GM21528 (cell line): ENCODE measurements at regions not wholly inside any gene's neighbourhood (a gene's known extent, or its start where the extent isn't known, plus 50 kb on each side); places are given as distances from the start of the nearest gene placed in this dataset.
"Not testable (repeated sequence)": the region's sequence is repeated elsewhere in the genome, so short reads cannot be mapped to it uniquely, and the experiment has no call there.

Experiments
- ATAC-seq: cut with Tn5 transposase; IDR thresholded peaks from one replicate; pipeline ENCODE4 v1.9.1; 2021; ENCODE audit warnings: mild to moderate bottlenecking, moderate library complexity; ENCODE audit not compliant: unreplicated experiment, low FRiP score

DNA sequence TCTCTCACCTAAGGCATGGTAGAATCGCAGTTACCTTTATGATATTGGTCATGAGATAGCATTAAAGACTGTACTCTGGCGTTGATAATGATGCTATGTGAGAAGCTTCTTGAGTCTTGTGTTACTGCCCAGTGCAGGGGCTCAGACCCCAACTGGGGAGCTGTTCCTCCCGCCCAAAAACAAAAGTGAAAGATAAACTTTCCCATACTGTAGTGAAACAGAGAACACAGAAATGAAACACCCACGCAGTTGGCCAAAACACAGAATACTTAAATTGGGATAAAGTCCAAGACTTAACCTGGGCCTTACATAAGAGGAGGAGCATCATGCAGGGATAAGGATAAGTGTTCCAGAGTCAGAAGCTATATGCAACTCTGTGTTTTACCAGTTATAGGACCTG, 130.6 kb downstream of the HHIPL2 start:
- no peak for ATAC-seq

DNA sequence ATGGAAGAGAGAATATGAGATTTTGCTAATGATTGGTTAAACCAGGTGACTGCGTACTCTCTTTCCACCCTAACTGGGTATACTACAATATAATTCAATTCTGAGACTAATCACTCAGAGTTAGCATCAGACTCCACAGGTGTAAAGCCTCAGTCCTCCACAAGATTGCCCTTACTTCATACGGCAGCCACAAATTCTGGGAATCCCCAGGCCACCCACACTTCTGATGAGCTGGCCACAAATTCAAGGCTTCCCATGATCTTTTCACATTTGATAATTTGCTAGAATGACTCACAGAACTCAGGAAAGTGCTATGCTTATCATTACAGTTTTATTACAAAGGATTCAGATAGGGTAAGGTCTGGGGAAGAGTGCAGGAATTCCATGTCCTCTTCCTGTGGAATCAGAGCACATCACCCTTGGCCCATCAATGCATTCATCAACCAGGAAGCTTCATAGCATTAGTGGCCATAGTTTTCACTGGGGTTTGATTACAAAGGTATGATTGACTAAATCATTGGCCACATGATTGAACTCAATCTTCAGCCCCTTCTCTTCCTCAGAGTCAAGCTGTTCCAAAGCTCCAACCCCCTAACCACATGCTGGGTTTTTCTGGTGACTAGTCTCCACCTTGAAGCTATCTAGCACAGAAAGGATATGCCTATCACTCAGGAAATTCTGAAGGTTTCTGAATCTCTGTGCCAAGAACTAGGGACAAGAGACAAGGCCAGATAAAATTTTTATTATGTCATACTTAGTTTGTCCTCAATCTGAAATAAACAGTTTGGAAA, 131.7 kb downstream of the HHIPL2 start:
- ATAC-seq: no peak

DNA sequence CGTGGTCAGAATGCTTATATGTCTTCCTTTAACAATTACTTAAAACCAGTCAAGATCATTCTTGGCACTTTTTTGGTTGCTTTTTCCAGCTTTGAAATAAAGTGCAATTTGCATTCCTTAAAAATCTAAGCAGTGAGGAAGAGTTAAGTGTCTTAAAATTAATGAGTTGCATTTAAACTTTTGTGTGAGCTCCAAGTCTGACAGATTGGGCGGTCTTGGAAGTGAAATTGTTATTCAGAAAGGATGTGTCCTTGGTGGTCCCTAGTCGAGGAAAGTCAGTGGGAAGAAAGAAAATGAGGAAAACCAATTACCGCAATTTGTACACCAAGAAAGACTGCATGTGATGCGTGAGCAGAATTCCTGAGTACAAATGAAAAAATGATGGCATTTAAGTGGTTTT, 132.5 kb downstream of the HHIPL2 start:
- ATAC-seq: no peak

DNA sequence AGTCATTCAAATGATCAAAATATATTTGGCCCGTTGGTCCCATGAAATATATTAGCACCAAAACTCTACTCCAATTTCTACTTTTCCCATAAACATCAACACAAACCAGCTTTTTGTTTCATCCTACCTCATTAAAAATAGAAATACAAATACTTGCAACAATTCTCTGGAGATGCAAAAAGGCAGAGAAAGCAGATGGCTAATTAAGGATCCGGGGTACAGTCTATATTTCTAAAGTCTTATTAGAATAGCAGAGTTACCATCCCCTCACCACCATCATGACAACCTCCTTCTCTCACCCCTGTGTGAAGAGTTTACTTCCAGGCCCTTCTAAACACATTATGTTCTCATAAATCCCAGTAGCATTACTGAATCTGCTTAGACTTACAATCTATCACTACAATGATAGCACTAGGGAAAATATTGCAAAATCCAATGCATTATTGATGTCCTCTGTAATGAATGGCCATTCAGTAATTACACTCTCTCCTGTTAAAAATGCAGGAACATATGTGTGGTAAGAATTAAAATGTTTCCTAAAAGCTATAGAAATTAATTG, 133.8 kb downstream of the HHIPL2 start:
- no peak for ATAC-seq

DNA sequence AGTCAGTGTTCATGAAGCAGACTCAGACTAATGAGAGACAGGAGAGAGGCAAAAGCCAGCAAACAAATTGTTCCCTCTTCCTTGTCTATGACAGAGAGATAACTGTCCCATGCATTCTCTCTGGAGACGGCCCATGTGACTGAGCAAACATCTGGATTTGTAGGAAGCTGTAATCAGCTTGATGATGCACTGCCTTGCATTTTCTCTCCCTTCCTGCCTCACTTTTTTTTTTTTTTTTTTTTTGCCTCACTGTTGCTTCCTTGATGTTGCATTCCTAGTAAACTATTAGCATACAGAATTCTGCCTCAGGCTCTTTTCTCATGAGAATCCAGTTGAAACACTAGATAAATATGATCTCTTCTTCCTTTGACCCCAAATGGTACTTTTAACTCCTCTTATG, 134.5 kb downstream of the HHIPL2 start:
- ATAC-seq: no peak

DNA sequence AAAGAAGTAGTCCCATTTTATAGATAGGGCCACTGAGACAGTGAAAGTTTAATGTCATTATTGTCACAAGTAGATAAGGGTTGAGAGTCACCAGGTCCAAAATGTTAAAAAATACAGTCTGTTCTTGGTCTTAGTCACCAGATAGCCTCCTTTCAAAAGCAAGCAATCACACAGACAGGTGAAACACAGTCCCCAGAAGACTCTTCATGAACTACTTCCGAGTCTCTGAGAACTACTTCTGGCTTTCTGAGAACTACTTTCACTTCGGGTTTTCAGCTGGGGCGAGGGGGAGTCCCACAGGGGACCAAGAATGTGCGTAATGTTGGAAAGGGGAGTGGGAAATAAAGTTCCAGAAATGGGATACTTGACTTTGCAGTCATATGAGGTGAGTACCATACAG, 143.2 kb downstream of the HHIPL2 start:
- no peak for ATAC-seq

DNA sequence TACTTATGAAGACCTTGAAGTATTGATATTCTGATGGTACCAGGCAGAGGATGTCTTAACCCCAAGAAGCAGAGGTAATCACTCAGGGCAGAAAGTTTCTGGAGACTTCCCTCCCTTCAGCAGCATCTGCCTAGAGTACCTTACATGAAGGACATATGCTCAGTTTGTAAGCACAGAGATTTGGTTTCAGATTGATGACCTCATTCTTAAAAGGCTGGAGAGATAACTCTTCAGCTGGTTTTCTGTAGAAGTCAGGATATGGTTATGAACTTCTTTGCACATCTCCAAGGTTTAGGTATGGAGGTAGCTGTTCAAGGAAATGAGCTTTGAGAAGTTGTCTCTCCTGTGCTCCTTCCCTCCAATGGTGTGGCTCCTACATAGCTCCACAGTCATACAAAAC, 148.7 kb downstream of the HHIPL2 start:
- ATAC-seq: no peak

DNA sequence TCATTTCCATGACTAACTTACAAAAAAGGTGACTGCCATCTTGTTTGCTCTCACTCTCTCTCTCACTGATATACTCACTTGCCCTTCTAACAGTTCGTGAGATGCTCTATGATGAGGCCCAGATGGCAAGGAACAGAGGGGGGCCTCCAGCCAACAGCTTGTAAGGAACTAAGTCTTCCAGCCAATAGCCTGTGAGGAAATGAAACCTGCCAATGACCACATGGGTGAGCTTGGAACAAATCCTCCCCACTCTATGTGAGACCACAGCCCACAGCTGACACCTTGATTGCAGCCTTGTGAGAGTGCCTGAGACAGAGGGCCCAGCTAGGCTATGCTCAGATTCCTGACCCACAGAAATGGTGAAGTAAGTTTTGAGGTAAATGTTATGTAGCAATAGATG, 153.7 kb downstream of the HHIPL2 start:
- no peak for ATAC-seq

DNA sequence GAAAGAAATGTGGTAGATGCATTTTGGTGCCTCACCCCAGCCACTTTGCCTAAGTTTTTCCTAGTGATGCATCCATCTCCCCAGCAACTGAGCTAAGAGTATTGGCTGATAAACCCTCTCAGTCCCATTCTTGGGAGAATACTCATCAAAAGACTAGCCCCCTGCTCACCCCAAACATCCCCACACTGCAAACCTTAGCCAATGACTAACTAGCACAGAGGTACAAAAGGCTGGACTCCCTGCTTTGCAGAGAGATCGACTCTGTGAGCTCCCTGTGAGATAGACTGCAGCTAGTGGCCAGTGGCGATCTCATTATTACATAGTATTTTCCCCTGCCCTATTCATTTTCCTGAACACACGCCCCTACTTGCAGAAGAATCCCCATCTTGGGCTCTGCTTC, 155.3 kb downstream of the HHIPL2 start:
- ATAC-seq: no peak

DNA sequence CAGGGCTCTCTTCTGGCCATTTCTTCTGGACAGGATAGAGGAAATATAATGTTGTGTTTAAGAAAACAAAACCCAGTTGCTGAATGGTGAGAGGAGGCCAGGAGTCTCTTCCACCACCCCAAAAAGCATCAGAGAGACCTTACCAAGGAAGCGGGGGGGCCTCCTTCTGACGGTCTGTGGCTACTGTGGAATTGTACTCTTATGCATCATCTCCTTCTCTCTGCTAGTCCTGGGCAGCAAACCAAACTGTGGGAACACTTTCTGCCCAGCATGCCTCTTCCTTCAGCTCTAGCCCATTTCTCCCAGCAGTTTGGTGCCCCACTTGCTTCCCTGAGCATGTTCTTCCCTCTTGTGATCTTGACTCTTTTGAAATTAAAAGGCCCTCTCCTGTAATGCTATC, 157.7 kb downstream of the HHIPL2 start:
- ATAC-seq: no peak

DNA sequence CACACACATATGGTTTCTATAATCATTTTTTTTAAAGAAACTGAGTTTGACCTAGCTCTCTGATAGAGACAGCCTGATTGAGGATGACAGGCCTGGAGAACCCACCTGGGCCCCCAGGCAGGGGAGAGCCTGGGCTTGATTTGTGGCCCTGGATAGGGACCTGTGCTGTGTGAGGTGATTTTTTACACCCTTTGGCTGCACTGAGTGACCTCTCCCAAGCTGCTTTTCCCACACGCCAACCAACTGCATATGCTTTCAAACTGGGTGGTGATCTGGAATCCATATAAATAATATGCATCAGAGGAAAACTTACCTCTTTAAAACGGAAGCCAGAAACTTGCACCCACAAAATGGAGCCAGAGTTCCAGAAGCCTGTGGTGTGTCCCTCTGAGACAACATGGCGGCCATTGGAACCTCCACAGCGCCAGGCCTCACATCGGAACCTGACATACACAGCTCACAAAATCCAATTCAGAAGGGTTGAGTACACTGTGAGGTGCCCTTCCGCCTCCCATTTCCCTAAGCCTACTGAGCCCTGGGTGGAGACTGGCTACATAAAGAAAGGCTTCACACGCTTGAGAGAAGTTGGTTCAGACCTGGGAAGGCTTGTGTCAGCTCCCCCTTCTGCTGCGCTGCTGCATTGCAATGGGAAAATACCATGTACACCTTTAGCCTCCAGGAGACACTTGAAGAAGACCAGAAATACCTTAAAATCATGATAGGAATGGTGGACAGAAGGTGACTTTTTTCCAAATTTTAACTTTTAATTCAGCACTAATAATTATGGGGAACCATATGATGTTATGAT, 160.7 kb downstream of the HHIPL2 start:
- ATAC-seq: no peak

DNA sequence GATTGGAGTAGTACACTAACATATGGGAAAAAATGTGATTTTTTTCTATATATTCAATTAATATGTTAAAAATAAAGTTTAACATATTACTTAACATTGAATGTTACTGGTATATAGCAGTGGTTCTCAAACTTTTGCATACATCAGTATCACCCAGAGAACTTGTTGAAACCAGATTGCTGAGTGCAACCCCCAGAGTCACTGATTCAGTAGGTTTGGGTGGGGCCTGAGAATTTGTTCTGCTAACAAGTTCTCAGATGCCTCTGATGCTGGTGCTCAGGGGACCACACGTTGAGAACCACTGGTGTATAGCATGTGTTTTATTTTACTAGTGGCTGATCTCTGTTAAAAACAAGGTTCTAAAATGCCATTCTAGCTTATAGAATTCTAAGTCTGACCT, 161.9 kb downstream of the HHIPL2 start:
- ATAC-seq: no peak

DNA sequence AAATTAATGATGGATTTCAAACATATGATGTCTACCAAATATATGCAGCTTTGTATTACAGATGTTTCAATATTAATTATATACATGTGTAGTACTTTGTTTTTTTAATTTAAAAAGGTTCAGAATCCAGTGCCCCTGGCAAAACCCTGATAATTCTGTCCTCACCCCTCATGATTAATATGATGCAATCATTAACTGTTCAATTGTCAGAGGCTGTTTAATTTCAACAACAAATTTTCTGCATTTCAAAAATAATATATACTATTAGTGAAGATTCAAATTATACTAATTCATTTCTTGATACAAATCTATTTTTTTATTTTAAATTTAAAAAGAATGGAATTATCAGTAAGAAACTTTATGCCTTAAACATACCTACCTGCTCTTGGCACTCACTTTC, 162.6 kb downstream of the HHIPL2 start:
- ATAC-seq: no peak

DNA sequence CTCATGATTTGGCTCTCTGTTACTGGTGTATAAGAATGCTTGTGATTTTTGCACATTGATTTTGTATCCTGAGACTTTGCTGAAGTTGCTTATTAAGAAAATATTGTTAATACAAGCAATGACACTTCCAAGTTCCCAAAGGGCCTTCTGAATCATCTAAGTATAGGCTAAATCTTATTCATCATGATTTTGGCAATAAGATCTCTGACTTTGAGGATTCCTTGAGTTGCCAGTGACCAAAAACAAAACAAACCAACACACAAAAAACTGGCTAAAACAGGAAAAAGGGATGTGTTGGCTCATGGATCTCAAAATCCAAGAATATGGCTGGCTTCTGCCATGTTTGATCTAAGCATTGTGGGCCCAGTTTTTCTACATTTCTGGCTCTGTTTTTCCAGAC, 163.4 kb downstream of the HHIPL2 start:
- ATAC-seq: no peak

DNA sequence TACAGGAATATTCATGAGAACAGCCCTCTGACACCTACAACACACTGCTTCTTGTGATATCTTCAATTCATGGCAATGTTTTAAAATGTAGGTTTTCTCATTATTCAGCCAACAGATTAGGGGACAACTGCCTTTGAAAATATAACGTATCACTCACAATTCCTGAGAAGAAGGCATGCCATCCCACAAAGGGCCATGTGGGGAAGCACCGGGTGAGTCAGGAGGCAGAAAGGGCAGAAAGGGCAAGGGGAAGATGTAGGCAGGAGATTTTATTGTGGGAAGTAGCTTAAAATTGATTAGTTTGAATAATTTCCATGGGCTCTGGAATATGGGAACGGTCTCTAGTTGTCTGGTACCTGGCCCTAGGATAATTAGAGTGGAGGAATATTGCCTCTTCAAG, 165.7 kb downstream of the HHIPL2 start:
- no peak for ATAC-seq

DNA sequence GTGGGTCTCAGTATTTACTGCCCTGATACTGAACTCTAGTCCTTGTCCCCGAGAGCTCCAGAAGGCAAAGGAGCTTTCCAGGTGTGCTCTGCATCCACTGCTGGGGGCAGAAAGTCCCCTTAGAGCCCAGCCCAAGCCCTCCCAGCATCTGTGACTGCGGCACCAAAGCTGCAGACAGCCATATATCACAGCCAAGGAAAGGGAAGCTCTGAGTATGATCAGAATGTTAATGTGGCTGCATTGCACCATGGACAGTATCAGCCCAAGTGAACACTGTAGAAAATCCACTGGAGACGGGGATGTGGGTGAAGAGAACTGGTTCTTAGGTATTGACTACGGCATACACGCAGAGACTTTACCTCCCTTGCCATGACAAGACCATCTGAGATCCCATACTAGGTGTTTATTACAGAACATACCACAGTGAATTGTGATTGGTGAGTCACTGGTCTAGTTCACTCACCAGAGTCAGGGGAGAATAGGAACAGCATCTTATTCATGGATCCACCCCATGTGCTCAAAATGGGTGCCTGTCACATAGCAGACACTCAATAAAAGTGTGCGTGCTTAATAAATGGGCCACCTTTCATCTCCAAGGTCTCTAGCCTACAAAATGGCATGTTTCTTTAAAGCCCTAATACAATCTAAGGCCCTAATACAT, 170.3 kb downstream of the HHIPL2 start:
- ATAC-seq: no peak

DNA sequence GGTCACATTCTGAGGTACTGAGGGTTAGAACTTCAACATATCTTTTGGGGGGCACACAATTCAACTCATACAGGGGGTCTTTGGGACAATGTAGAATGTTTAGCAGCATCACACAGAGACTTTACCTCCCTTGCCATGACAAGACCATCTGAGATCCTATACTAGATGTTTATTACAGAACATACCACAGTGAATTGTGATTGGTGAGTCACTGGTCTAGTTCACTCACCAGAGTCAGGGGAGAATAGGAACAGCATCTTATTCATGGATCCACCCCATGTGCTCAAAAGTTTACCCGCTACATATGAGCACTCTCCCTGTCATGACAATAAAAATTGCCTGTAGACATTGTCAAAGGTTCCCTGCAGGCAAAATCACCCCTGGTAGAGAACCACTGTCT, 171.1 kb downstream of the HHIPL2 start:
- not testable (repeated sequence) for ATAC-seq

DNA sequence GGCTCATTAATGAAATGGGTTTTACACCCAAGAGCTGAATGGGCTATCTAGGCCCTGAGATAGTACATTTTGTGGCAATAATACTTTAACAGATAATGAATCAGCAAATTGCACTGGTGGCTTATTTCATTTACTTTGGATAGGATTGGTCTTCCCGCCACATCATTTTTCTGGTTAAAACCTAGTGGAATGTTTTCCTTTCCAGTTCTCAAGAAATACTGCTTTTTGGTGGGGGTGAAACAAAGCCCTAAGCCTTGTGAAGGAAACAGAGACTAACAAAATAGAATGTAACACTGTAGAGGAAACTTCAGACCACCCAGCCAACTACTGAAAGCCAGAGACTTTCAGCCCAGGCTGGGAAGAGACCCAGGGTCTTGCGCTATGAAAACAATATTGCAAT, 172.2 kb downstream of the HHIPL2 start:
- no peak for ATAC-seq

DNA sequence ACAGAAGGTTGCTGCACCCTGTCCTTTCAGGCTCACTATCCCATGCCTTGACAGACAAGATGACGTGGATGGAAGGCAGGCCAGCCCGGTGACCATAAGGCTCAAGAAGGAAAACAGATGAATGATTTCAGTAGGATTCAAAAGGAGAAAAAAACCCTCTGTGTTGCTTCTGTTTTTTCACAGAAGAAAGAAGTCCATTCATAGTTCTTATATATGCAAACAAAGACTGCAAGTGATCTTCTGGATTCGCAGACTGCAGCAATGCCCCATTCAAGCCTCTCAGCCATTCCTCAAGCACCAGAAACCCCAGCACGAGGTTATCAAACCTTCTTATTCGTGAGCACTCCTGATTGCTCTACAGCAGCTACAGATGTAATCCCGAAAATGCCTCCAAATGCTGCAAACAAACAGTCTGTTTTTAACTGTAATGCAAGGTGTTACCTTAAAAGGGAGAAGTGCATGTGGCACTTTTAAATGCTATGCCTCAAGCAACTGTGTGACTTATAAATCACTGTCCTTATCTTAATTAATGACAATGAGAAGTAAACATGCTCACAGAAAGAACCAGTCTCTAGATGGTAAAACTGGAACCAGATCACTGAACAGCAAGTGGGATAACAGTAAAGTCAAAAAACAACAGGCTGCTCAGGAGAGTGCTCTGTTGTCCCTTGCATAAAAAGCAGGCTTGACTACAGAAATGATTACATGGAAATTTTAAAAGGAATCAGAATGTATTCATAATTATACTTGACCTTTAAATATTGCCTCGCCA, 173.9 kb downstream of the HHIPL2 start:
- no peak for ATAC-seq

DNA sequence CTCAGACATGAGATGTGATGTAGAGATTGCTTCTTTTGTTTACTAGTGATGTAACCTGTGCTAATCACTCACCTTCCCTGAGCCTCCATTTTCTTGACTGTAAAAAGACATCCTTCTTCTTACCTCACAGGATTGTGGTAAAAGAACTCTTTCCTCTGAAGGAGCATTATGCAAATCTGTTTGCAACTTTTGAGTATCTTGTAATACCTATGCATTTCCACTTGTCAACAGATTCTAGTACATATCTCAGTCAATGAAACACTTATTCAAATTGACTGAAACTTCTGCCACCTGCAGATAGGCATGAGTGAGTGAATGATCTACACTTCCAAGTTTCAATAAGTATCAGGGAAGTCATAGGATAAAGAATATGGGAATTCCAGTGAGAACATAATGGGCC, 174.7 kb downstream of the HHIPL2 start:
- ATAC-seq: peak; percentile 84
